ENCODE measurements at regions not wholly inside any gene's neighbourhood (a gene's known extent, or its start where the extent isn't known, plus 50 kb on each side); places are given as distances from the start of the nearest gene placed in this dataset.
"Not testable (repeated sequence)": the region's sequence is repeated elsewhere in the genome, so short reads cannot be mapped to it uniquely, and the experiment has no call there.

DNA sequence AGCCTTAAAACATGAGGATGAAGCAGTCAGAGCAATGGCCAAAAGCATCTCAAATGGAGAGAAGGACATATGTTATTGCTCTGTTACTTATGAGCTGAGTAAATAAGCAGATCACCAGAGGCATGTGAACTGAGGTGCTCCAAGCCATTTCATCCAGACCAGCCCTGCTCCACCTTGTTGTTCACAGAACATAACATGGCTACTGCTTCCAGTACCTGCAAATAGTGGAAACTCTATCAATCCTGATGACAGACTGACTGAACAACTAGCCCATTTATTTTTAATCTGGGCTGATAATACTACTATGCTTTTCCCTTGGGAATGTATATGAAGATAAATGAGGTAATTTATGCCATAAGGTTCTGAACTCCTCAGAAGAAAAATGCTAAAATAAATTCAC is 1164.7 kb downstream of the FAM181B start:
- Mint-ChIP-seq H3K36me3 (no peaks in the 10 kb centered on the region), H3K4me3 (no peak overlapping the region), H3K27me3 (no peaks in the 10 kb centered on the region), H3K27ac (no peak overlapping the region), H3K9me3 (ENCODE audit: low read depth) (no peaks in the 10 kb centered on the region), H3K4me1 (ENCODE audit: low read depth) (no peaks in the 10 kb centered on the region)

DNA sequence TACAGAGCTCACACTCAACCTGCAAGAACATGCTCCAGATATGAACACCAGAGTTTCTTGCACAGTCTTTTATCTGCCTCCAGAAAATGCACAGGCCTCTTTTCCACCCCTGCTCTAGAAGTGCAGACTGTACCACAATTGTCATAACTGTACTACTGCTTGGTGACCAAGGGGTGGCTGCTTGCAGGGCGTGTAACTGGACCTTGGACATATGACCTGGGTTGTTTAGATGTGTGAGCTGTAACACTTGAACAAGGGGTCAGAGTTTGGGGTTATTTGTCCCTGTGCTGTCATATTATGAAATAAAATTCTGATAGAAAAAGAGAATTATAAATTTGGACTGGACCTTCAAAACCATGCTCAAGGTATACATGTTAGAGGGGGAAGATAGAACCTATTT is 1185.5 kb downstream of the FAM181B start:
- Mint-ChIP-seq H3K9me3 (ENCODE audit: low read depth) (no peaks in the 10 kb centered on the region), H3K36me3 (no peaks in the 10 kb centered on the region), H3K4me3 (no peak overlapping the region), H3K27me3 (no peaks in the 10 kb centered on the region), H3K27ac (no peak overlapping the region), H3K4me1 (ENCODE audit: low read depth) (no peaks in the 10 kb centered on the region)

- not testable (repeated sequence) for H3K4me3 Mint-ChIP-seq; H3K27ac Mint-ChIP-seq; H3K4me1 Mint-ChIP-seq (ENCODE audit: low read depth); H3K27me3 Mint-ChIP-seq; H3K9me3 Mint-ChIP-seq (ENCODE audit: low read depth); H3K36me3 Mint-ChIP-seq
Measured at GRCh38 chr11:81539806-81540205, 1193.9 kb downstream of the FAM181B start.

GRCh38 chr11:81515566-81515965 is 1218.1 kb downstream of the FAM181B start:
- H3K27ac Mint-ChIP-seq = no peak overlapping the region
- H3K4me1 Mint-ChIP-seq (ENCODE audit: low read depth) = no peaks in the 10 kb centered on the region
- H3K9me3 Mint-ChIP-seq (ENCODE audit: low read depth) = no peaks in the 10 kb centered on the region
- H3K36me3 Mint-ChIP-seq = no peaks in the 10 kb centered on the region
- H3K4me3 Mint-ChIP-seq = no peak overlapping the region
- H3K27me3 Mint-ChIP-seq = no peaks in the 10 kb centered on the region

GRCh38 chr11:81497202-81497804 is 1236.4 kb downstream of the FAM181B start:
- H3K4me1 Mint-ChIP-seq (ENCODE audit: low read depth) = no peaks in the 10 kb centered on the region
- H3K36me3 Mint-ChIP-seq = no peaks in the 10 kb centered on the region
- H3K27me3 Mint-ChIP-seq = peaks cover 4% of the 10 kb centered on the region
- no peak overlapping the region for H3K4me3 Mint-ChIP-seq
- no peaks in the 10 kb centered on the region for H3K9me3 Mint-ChIP-seq (ENCODE audit: low read depth)
- H3K27ac Mint-ChIP-seq = no peak overlapping the region

GRCh38 chr11:81496601-81497000 is 1237.1 kb downstream of the FAM181B start:
- no peak overlapping the region for H3K4me3 Mint-ChIP-seq
- no peak overlapping the region for H3K27ac Mint-ChIP-seq
- H3K36me3 Mint-ChIP-seq = no peaks in the 10 kb centered on the region
- H3K4me1 Mint-ChIP-seq (ENCODE audit: low read depth) = no peaks in the 10 kb centered on the region
- H3K9me3 Mint-ChIP-seq (ENCODE audit: low read depth) = no peaks in the 10 kb centered on the region
- peaks cover 2% of the 10 kb centered on the region for H3K27me3 Mint-ChIP-seq

- Mint-ChIP-seq H3K27me3 (peaks cover 2% of the 10 kb centered on the region), H3K9me3 (ENCODE audit: low read depth) (no peaks in the 10 kb centered on the region), H3K4me3 (no peak overlapping the region), H3K4me1 (ENCODE audit: low read depth) (no peaks in the 10 kb centered on the region), H3K36me3 (no peaks in the 10 kb centered on the region), H3K27ac (no peak overlapping the region)
Measured at GRCh38 chr11:81495699-81496292, 1237.9 kb downstream of the FAM181B start.

GRCh38 chr11:81494431-81494830 is 1239.2 kb downstream of the FAM181B start:
- Mint-ChIP-seq H3K4me3 (no peak overlapping the region), H3K27ac (no peak overlapping the region), H3K4me1 (ENCODE audit: low read depth) (no peaks in the 10 kb centered on the region), H3K27me3 (peaks cover 2% of the 10 kb centered on the region), H3K36me3 (no peaks in the 10 kb centered on the region), H3K9me3 (ENCODE audit: low read depth) (no peaks in the 10 kb centered on the region)

- Mint-ChIP-seq H3K4me1 (ENCODE audit: low read depth) (no peaks in the 10 kb centered on the region), H3K27me3 (no peaks in the 10 kb centered on the region), H3K27ac (no peak overlapping the region), H3K9me3 (ENCODE audit: low read depth) (no peaks in the 10 kb centered on the region), H3K4me3 (no peak overlapping the region), H3K36me3 (no peaks in the 10 kb centered on the region)
Measured at GRCh38 chr11:81492923-81493445, 1240.7 kb downstream of the FAM181B start.

DNA sequence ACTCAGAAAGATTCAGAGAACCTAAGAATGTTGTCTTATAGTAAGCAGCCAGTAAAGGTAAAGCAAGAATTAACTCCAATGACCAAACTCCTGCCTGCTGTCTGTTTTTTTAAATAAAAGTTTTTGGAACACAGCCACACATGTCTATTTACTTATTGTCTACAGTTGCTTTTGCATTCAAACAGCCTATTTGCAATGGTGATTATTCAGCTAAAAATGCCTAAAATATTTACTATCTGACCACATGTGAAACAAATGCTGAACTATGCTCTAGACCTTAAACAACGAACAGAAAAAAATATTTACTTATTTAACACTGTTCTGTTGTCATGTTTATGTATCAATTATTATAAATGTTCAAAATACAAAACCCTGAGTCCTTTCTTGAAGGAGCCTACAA is 1246.6 kb downstream of the FAM181B start:
- no peaks in the 10 kb centered on the region for H3K4me1 Mint-ChIP-seq (ENCODE audit: low read depth)
- no peak overlapping the region for H3K27ac Mint-ChIP-seq
- H3K27me3 Mint-ChIP-seq = no peaks in the 10 kb centered on the region
- H3K4me3 Mint-ChIP-seq = no peak overlapping the region
- H3K9me3 Mint-ChIP-seq (ENCODE audit: low read depth) = no peaks in the 10 kb centered on the region
- H3K36me3 Mint-ChIP-seq = no peaks in the 10 kb centered on the region

GRCh38 chr11:81484196-81484595 is 1249.5 kb downstream of the FAM181B start:
- H3K9me3 Mint-ChIP-seq (ENCODE audit: low read depth) = no peaks in the 10 kb centered on the region
- no peak overlapping the region for H3K27ac Mint-ChIP-seq
- H3K36me3 Mint-ChIP-seq = no peaks in the 10 kb centered on the region
- H3K4me3 Mint-ChIP-seq = no peak overlapping the region
- no peaks in the 10 kb centered on the region for H3K4me1 Mint-ChIP-seq (ENCODE audit: low read depth)
- H3K27me3 Mint-ChIP-seq = no peaks in the 10 kb centered on the region

DNA sequence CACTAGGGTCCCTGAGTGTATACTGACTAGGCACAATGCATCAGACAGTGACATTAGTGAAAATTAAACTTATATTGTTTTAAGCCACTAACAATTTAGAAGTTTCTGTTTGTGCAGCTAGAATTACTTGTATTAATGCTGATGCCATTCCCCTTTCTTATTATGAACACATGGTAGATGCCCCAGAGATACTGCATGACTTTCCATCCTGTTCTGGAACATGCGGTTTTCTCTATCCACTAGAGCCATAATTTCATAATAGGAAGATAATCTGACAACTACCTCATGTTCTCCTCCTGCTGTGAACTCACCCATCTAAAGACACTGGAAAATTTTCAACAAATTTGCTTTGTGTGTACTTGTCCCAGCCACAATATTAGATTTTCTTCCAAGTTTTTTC is 1256.4 kb downstream of the FAM181B start:
- no peaks in the 10 kb centered on the region for H3K27me3 Mint-ChIP-seq
- H3K9me3 Mint-ChIP-seq (ENCODE audit: low read depth) = no peaks in the 10 kb centered on the region
- H3K4me1 Mint-ChIP-seq (ENCODE audit: low read depth) = no peaks in the 10 kb centered on the region
- H3K36me3 Mint-ChIP-seq = no peaks in the 10 kb centered on the region
- no peak overlapping the region for H3K27ac Mint-ChIP-seq
- no peak overlapping the region for H3K4me3 Mint-ChIP-seq

DNA sequence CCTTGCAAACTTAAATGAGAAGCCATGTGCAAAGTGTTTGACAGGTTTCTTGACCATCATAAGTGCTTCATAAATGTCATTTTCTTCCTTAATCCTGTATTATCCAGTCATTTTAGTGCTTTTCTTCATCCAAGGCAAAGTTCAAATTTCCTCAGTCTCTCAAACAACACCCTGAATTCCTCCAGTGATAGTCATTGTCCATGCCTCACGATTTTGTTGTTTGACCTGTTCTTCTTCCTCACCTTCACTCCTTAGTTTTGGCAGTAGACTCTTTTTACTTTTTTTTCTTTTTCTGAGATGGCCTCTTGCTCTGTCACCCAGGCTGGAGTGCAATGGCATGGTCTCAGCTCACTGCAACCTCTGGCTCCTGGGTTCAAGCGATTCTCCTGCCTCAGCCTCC is 1257.3 kb downstream of the FAM181B start:
- Mint-ChIP-seq H3K27ac (no peak overlapping the region), H3K27me3 (no peaks in the 10 kb centered on the region), H3K36me3 (no peaks in the 10 kb centered on the region)

GRCh38 chr11:81472646-81473045 is 1261.0 kb downstream of the FAM181B start:
- Mint-ChIP-seq H3K9me3 (ENCODE audit: low read depth) (no peaks in the 10 kb centered on the region), H3K4me1 (ENCODE audit: low read depth) (no peaks in the 10 kb centered on the region), H3K36me3 (no peaks in the 10 kb centered on the region), H3K27me3 (no peaks in the 10 kb centered on the region), H3K27ac (no peak overlapping the region), H3K4me3 (no peak overlapping the region)

More for the DNA sequence above, 1257.3 kb downstream of the FAM181B start:
- Mint-ChIP-seq H3K9me3 (ENCODE audit: low read depth) (no peaks in the 10 kb centered on the region), H3K4me1 (ENCODE audit: low read depth) (no peaks in the 10 kb centered on the region), H3K4me3 (no peak overlapping the region)

- Mint-ChIP-seq H3K4me1 (ENCODE audit: low read depth) (no peaks in the 10 kb centered on the region), H3K27me3 (no peaks in the 10 kb centered on the region), H3K27ac (no peak overlapping the region), H3K4me3 (no peak overlapping the region), H3K36me3 (no peaks in the 10 kb centered on the region), H3K9me3 (ENCODE audit: low read depth) (no peaks in the 10 kb centered on the region)
Measured at GRCh38 chr11:81470446-81470845, 1263.2 kb downstream of the FAM181B start.

- H3K9me3 Mint-ChIP-seq (ENCODE audit: low read depth) = no peaks in the 10 kb centered on the region
- H3K4me1 Mint-ChIP-seq (ENCODE audit: low read depth) = no peaks in the 10 kb centered on the region
- H3K27ac Mint-ChIP-seq = no peak overlapping the region
- H3K36me3 Mint-ChIP-seq = no peaks in the 10 kb centered on the region
- no peaks in the 10 kb centered on the region for H3K27me3 Mint-ChIP-seq
- H3K4me3 Mint-ChIP-seq = no peak overlapping the region
Measured at GRCh38 chr11:81459766-81460306, 1273.8 kb downstream of the FAM181B start.
